WTC11 (cell line): ENCODE measurements at regions not wholly inside any gene's neighbourhood (a gene's known extent, or its start where the extent isn't known, plus 50 kb on each side); places are given as distances from the start of the nearest gene placed in this dataset.
A peak's percentile ranks its signal among the peaks of the same experiment; 100 is the strongest.

ENCODE experiments used
- ATAC-seq: fragments of 200-7000 bp; cut with Tn5 transposase; 2 replicates; pipeline ENCODE4 v1.10.0; 2021; ENCODE audit warnings: mild to moderate bottlenecking, moderate library complexity
- CTCF ChIA-PET: fragments of 300-600 bp; sonication (Branson Sonifier 250); formaldehyde crosslinking; loops from one replicate; lab custom pipeline; 2021; ENCODE audit warnings: antibody characterized with exemption; lab: Charles Lee
- POLR2A ChIA-PET: fragments of 350-600 bp; sonication (Branson Sonifier 250); formaldehyde crosslinking; loops from one replicate; lab custom pipeline; 2021; ENCODE audit warnings: antibody characterized with exemption; lab: Charles Lee
- DNase-seq: peaks from one replicate; pipeline ENCODE4 v3.0.0; 2021; ENCODE audit warnings: low spot score
- H3K27ac Mint-ChIP-seq: 2 replicates; pipeline ENCODE4 v1.8.0; 2021; ENCODE audit warnings: mixed read lengths
- H3K27me3 Mint-ChIP-seq: 2 replicates; pipeline ENCODE4 v1.8.0; 2021; ENCODE audit warnings: low read depth, mild to moderate bottlenecking, moderate library complexity, mixed read lengths
- H3K36me3 Mint-ChIP-seq: 2 replicates; pipeline ENCODE4 v1.8.0; 2021; ENCODE audit warnings: mixed read lengths
- H3K4me1 Mint-ChIP-seq: 2 replicates; pipeline ENCODE4 v1.8.0; 2022; ENCODE audit warnings: mixed read lengths
- H3K4me3 Mint-ChIP-seq: 2 replicates; pipeline ENCODE4 v1.8.0; 2021; ENCODE audit warnings: mild to moderate bottlenecking, moderate library complexity, mixed read lengths
- H3K9me3 Mint-ChIP-seq: 2 replicates; pipeline ENCODE4 v1.8.0; 2021; ENCODE audit warnings: mixed read lengths
- CBFB ChIP-seq: sonication (generic); formaldehyde crosslinking; IDR thresholded peaks from 2 replicates; pipeline ENCODE4 v1.8.1; 2022; ENCODE audit warnings: mild to moderate bottlenecking, low read depth, missing genetic modification reagents
- ELF4 ChIP-seq: sonication (generic); formaldehyde crosslinking; IDR thresholded peaks from 2 replicates; pipeline ENCODE4 v1.8.1; 2022; ENCODE audit warnings: low read depth, mild to moderate bottlenecking, moderate library complexity, missing genetic modification reagents
- MXD4 ChIP-seq: fragments of 250-450 bp; sonication (Bioruptor Pico); IDR thresholded peaks from 2 replicates; pipeline ENCODE4 v1.8.0; 2021; ENCODE audit warnings: mild to moderate bottlenecking, moderate library complexity, borderline replicate concordance
- MYBL2 ChIP-seq: sonication (generic); formaldehyde crosslinking; IDR thresholded peaks from 2 replicates; pipeline ENCODE4 v1.8.1; 2023; ENCODE audit warnings: mild to moderate bottlenecking, moderate library complexity, missing genetic modification reagents
- NR1H2 ChIP-seq: sonication (generic); formaldehyde crosslinking; IDR thresholded peaks from 2 replicates; pipeline ENCODE4 v1.9.0; 2021; ENCODE audit warnings: mild to moderate bottlenecking, moderate library complexity, missing genetic modification reagents
- NR3C1 ChIP-seq: sonication (generic); formaldehyde crosslinking; conservative IDR thresholded peaks from 2 replicates; pipeline ENCODE4 v1.8.1; 2023; ENCODE audit warnings: low read depth, mild to moderate bottlenecking, missing genetic modification reagents
- RORB ChIP-seq: fragments of 250-450 bp; sonication (Bioruptor Pico); IDR thresholded peaks from 2 replicates; pipeline ENCODE4 v1.9.0; 2021; ENCODE audit warnings: mild to moderate bottlenecking
- SOX15 ChIP-seq: fragments of 250-450 bp; sonication (Bioruptor Pico); IDR thresholded peaks from 2 replicates; pipeline ENCODE4 v1.9.0; 2021; ENCODE audit warnings: mild to moderate bottlenecking
- ZNF317 ChIP-seq: sonication (generic); formaldehyde crosslinking; IDR thresholded peaks from 2 replicates; pipeline ENCODE4 v1.8.1; 2023; ENCODE audit warnings: low read depth, mild to moderate bottlenecking, moderate library complexity, missing genetic modification reagents, borderline replicate concordance
- ZNF671 ChIP-seq: fragments of 250-450 bp; sonication (Bioruptor Pico); IDR thresholded peaks from 2 replicates; pipeline ENCODE4 v1.8.0; 2021; ENCODE audit warnings: mild to moderate bottlenecking
- TF ChIP-seq, protein P1 (sequence below): fragments of 250-450 bp; sonication (Bioruptor Pico); IDR thresholded peaks from 2 replicates; pipeline ENCODE4 v1.9.0; 2021; ENCODE audit warnings: moderate library complexity, mild to moderate bottlenecking, inconsistent platforms, borderline replicate concordance
- TF ChIP-seq, protein P2 (sequence below): sonication (generic); formaldehyde crosslinking; IDR thresholded peaks from 2 replicates; pipeline ENCODE4 v1.8.1; 2022; ENCODE audit warnings: mild to moderate bottlenecking, moderate library complexity, missing genetic modification reagents
- TF ChIP-seq, protein P3 (sequence below): fragments of 250-450 bp; sonication (Bioruptor Pico); IDR thresholded peaks from 2 replicates; pipeline ENCODE4 v1.9.0; 2021; ENCODE audit warnings: mild to moderate bottlenecking, borderline replicate concordance
- TF ChIP-seq, protein P4 (sequence below): sonication (generic); formaldehyde crosslinking; IDR thresholded peaks from 2 replicates; pipeline ENCODE4 v1.8.0; 2023; ENCODE audit warnings: mild to moderate bottlenecking, missing genetic modification reagents
- TF ChIP-seq, protein P5 (sequence below): sonication (generic); formaldehyde crosslinking; IDR thresholded peaks from 2 replicates; pipeline ENCODE4 v1.8.0; 2022; ENCODE audit warnings: mild to moderate bottlenecking, missing genetic modification reagents
- TF ChIP-seq, protein P6 (sequence below): sonication (generic); formaldehyde crosslinking; IDR thresholded peaks from 2 replicates; pipeline ENCODE4 v1.8.1; 2022; ENCODE audit warnings: mild to moderate bottlenecking, missing genetic modification reagents, moderate library complexity, borderline replicate concordance
- TF ChIP-seq, protein P7 (sequence below): sonication (generic); formaldehyde crosslinking; IDR thresholded peaks from 2 replicates; pipeline ENCODE4 v1.8.0; 2022; ENCODE audit warnings: mild to moderate bottlenecking, missing genetic modification reagents

DNA sequence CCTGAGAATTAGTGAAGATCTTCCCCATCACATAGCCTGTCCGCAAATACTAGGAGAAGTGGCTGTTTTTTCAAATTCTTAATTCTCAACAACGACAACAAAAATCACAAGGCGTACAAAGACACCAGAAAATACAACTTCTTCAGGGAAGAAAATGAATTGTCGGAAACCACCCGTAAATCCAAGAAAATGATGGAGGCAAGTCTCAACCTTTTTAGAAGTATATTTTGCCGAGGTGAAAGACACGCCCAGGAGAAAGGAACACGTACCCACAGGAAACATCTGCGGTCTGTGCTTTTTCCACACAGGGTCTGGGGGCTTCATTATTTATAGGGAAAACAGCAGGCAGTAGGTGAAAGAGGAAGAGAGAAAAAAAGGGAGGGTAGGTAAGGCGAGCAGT, 223.9 kb upstream of the GGTLC1 start:
- H3K27me3 Mint-ChIP-seq: peaks cover 3% of the 10 kb centered on the region
- DNase-seq (no peak), ATAC-seq (no peak)
- CTCF ChIA-PET: interaction anchor here (0.8 kb wide), 1 partner anchor 52 kb away, joined by 3 read pairs; no protein-coding TSS in a partner anchor
- TF ChIP-seq SOX15 (CRISPR knock-in tag): no peak
- TF ChIP-seq, protein P1, sequence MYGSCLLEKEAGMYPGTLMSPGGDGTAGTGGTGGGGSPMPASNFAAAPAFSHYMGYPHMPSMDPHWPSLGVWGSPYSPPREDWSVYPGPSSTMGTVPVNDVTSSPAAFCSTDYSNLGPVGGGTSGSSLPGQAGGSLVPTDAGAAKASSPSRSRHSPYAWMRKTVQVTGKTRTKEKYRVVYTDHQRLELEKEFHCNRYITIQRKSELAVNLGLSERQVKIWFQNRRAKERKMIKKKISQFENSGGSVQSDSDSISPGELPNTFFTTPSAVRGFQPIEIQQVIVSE (CRISPR knock-in tag): no peak
- no peak for TF ChIP-seq MYBL2
- peaks cover 31% of the 10 kb centered on the region for H3K9me3 Mint-ChIP-seq
- no peak overlapping the region for H3K27ac Mint-ChIP-seq
- POLR2A ChIA-PET: interaction anchor here (0.6 kb wide), 1 partner anchor 98 kb away, joined by 4 read pairs; no protein-coding TSS in a partner anchor
- peaks cover 13% of the 10 kb centered on the region; the same call in 1 of the 2 replicates for H3K36me3 Mint-ChIP-seq
- no peak overlapping the region for H3K4me3 Mint-ChIP-seq
- H3K4me1 Mint-ChIP-seq: peaks cover 19% of the 10 kb centered on the region

DNA sequence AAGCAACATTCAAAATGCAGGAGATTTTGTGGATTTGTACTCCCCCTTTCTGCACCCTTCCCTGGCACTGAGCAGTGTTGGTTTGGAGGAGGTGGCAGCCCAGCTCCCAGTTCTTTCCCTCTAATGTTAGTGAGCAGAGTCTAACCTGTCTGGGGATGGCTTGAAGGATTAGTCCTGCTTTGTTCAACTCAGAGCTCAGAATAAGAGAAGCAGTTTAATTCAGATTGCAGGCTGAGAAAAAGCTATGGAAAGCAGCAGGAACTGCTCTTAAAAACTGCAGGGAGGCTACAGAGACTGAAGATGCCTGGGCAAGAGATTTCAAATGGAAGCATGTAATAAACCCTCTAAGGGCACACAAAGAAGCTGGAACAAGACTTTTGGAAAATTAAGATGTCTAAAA, 223.4 kb upstream of the GGTLC1 start:
- H3K36me3 Mint-ChIP-seq: peaks cover 11% of the 10 kb centered on the region; the same call in 1 of the 2 replicates
- ChIA-PET CTCF (interaction anchor here (0.8 kb wide), 1 partner anchor 51 kb away, joined by 3 read pairs; no protein-coding TSS in a partner anchor), POLR2A (interaction anchor here (0.6 kb wide), 1 partner anchor 98 kb away, joined by 4 read pairs; no protein-coding TSS in a partner anchor)
- peak overlapping the region; percentile 43 for H3K27ac Mint-ChIP-seq
- H3K4me1 Mint-ChIP-seq: peaks cover 19% of the 10 kb centered on the region
- peaks cover 26% of the 10 kb centered on the region for H3K9me3 Mint-ChIP-seq
- H3K4me3 Mint-ChIP-seq: no peak overlapping the region
- peak; percentile 77 for ATAC-seq
- no peak for DNase-seq
- peaks cover 3% of the 10 kb centered on the region for H3K27me3 Mint-ChIP-seq
- TF ChIP-seq, protein P2, sequence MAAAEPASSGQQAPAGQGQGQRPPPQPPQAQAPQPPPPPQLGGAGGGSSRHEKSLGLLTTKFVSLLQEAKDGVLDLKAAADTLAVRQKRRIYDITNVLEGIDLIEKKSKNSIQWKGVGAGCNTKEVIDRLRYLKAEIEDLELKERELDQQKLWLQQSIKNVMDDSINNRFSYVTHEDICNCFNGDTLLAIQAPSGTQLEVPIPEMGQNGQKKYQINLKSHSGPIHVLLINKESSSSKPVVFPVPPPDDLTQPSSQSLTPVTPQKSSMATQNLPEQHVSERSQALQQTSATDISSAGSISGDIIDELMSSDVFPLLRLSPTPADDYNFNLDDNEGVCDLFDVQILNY: no peak
- TF ChIP-seq ELF4 (CRISPR knock-in tag): no peak
- no peak for TF ChIP-seq MXD4 (CRISPR knock-in tag)
- TF ChIP-seq ZNF671 (CRISPR knock-in tag): no peak
- no peak for TF ChIP-seq NR3C1 (CRISPR knock-in tag)
- TF ChIP-seq, protein P3, sequence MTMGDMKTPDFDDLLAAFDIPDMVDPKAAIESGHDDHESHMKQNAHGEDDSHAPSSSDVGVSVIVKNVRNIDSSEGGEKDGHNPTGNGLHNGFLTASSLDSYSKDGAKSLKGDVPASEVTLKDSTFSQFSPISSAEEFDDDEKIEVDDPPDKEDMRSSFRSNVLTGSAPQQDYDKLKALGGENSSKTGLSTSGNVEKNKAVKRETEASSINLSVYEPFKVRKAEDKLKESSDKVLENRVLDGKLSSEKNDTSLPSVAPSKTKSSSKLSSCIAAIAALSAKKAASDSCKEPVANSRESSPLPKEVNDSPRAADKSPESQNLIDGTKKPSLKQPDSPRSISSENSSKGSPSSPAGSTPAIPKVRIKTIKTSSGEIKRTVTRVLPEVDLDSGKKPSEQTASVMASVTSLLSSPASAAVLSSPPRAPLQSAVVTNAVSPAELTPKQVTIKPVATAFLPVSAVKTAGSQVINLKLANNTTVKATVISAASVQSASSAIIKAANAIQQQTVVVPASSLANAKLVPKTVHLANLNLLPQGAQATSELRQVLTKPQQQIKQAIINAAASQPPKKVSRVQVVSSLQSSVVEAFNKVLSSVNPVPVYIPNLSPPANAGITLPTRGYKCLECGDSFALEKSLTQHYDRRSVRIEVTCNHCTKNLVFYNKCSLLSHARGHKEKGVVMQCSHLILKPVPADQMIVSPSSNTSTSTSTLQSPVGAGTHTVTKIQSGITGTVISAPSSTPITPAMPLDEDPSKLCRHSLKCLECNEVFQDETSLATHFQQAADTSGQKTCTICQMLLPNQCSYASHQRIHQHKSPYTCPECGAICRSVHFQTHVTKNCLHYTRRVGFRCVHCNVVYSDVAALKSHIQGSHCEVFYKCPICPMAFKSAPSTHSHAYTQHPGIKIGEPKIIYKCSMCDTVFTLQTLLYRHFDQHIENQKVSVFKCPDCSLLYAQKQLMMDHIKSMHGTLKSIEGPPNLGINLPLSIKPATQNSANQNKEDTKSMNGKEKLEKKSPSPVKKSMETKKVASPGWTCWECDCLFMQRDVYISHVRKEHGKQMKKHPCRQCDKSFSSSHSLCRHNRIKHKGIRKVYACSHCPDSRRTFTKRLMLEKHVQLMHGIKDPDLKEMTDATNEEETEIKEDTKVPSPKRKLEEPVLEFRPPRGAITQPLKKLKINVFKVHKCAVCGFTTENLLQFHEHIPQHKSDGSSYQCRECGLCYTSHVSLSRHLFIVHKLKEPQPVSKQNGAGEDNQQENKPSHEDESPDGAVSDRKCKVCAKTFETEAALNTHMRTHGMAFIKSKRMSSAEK (CRISPR knock-in tag): no peak
- no peak for TF ChIP-seq ZNF317 (CRISPR knock-in tag)
- TF ChIP-seq, protein P4, sequence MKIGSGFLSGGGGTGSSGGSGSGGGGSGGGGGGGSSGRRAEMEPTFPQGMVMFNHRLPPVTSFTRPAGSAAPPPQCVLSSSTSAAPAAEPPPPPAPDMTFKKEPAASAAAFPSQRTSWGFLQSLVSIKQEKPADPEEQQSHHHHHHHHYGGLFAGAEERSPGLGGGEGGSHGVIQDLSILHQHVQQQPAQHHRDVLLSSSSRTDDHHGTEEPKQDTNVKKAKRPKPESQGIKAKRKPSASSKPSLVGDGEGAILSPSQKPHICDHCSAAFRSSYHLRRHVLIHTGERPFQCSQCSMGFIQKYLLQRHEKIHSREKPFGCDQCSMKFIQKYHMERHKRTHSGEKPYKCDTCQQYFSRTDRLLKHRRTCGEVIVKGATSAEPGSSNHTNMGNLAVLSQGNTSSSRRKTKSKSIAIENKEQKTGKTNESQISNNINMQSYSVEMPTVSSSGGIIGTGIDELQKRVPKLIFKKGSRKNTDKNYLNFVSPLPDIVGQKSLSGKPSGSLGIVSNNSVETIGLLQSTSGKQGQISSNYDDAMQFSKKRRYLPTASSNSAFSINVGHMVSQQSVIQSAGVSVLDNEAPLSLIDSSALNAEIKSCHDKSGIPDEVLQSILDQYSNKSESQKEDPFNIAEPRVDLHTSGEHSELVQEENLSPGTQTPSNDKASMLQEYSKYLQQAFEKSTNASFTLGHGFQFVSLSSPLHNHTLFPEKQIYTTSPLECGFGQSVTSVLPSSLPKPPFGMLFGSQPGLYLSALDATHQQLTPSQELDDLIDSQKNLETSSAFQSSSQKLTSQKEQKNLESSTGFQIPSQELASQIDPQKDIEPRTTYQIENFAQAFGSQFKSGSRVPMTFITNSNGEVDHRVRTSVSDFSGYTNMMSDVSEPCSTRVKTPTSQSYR (CRISPR knock-in tag): no peak
- no peak for TF ChIP-seq SOX15 (CRISPR knock-in tag)
- TF ChIP-seq, protein P5, sequence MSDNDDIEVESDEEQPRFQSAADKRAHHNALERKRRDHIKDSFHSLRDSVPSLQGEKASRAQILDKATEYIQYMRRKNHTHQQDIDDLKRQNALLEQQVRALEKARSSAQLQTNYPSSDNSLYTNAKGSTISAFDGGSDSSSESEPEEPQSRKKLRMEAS (CRISPR knock-in tag): no peak
- no peak for TF ChIP-seq RORB (CRISPR knock-in tag)
- TF ChIP-seq, protein P6, sequence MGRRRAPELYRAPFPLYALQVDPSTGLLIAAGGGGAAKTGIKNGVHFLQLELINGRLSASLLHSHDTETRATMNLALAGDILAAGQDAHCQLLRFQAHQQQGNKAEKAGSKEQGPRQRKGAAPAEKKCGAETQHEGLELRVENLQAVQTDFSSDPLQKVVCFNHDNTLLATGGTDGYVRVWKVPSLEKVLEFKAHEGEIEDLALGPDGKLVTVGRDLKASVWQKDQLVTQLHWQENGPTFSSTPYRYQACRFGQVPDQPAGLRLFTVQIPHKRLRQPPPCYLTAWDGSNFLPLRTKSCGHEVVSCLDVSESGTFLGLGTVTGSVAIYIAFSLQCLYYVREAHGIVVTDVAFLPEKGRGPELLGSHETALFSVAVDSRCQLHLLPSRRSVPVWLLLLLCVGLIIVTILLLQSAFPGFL (CRISPR knock-in tag): no peak
- TF ChIP-seq, protein P7, sequence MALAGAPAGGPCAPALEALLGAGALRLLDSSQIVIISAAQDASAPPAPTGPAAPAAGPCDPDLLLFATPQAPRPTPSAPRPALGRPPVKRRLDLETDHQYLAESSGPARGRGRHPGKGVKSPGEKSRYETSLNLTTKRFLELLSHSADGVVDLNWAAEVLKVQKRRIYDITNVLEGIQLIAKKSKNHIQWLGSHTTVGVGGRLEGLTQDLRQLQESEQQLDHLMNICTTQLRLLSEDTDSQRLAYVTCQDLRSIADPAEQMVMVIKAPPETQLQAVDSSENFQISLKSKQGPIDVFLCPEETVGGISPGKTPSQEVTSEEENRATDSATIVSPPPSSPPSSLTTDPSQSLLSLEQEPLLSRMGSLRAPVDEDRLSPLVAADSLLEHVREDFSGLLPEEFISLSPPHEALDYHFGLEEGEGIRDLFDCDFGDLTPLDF (CRISPR knock-in tag): no peak
- no peak for TF ChIP-seq CBFB (CRISPR knock-in tag)
- TF ChIP-seq NR1H2 (CRISPR knock-in tag): no peak
